ENCODE measurements at regions not wholly inside any gene's neighbourhood (a gene's known extent, or its start where the extent isn't known, plus 50 kb on each side); places are given as distances from the start of the nearest gene placed in this dataset.
A peak's percentile ranks its signal among the peaks of the same experiment; 100 is the strongest.
"Not testable (repeated sequence)": the region's sequence is repeated elsewhere in the genome, so short reads cannot be mapped to it uniquely, and the experiment has no call there.

- intact Hi-C loops (cut with DNase I); H3K36me3 ChIP-seq; H3K27me3 ChIP-seq; H3K4me3 ChIP-seq; H3K4me1 ChIP-seq; DNase-seq; H3K27ac ChIP-seq; H3K9me3 ChIP-seq; ATAC-seq: not testable (repeated sequence)
These were observed 142.6 kb downstream of the DAZ2 start for GRCh38 chrY:23361897-23362296.

- H3K4me1 ChIP-seq; H3K27me3 ChIP-seq; ATAC-seq; H3K9me3 ChIP-seq; DNase-seq; intact Hi-C loops (cut with DNase I); H3K4me3 ChIP-seq; H3K27ac ChIP-seq; H3K36me3 ChIP-seq: not testable (repeated sequence)
These were observed 144.1 kb downstream of the DAZ2 start for GRCh38 chrY:23363239-23363997.

- H3K9me3 ChIP-seq; H3K36me3 ChIP-seq; ATAC-seq; DNase-seq; intact Hi-C loops (cut with DNase I); H3K4me3 ChIP-seq; H3K27ac ChIP-seq; H3K27me3 ChIP-seq; H3K4me1 ChIP-seq: not testable (repeated sequence)
These were observed 144.8 kb downstream of the DAZ2 start for GRCh38 chrY:23364174-23364573.

GRCh38 chrY:23397132-23397531, 177.8 kb downstream of the DAZ2 start:
- H3K36me3 ChIP-seq; H3K27ac ChIP-seq; H3K9me3 ChIP-seq; intact Hi-C loops (cut with DNase I); H3K4me3 ChIP-seq; DNase-seq; ATAC-seq; H3K27me3 ChIP-seq; H3K4me1 ChIP-seq: not testable (repeated sequence)

- not testable (repeated sequence) for ATAC-seq
These were observed 181.9 kb downstream of the DAZ2 start for GRCh38 chrY:23401280-23401679.

GRCh38 chrY:23401818-23402217, 182.5 kb downstream of the DAZ2 start:
- H3K4me3 ChIP-seq; H3K36me3 ChIP-seq; H3K9me3 ChIP-seq; intact Hi-C loops (cut with DNase I); H3K27me3 ChIP-seq; DNase-seq; H3K4me1 ChIP-seq; ATAC-seq; H3K27ac ChIP-seq: not testable (repeated sequence)

More at GRCh38 chrY:23401280-23401679, 181.9 kb downstream of the DAZ2 start:
- H3K27ac ChIP-seq; H3K9me3 ChIP-seq; intact Hi-C loops (cut with DNase I); H3K27me3 ChIP-seq; H3K4me3 ChIP-seq; H3K36me3 ChIP-seq; DNase-seq; H3K4me1 ChIP-seq: not testable (repeated sequence)

GRCh38 chrY:23415955-23416354, 196.6 kb downstream of the DAZ2 start:
- DNase-seq; H3K36me3 ChIP-seq; H3K27me3 ChIP-seq; H3K27ac ChIP-seq; H3K4me1 ChIP-seq; H3K4me3 ChIP-seq; intact Hi-C loops (cut with DNase I); H3K9me3 ChIP-seq: not testable (repeated sequence)
- peak; percentile 39 for ATAC-seq

GRCh38 chrY:23429264-23429663, 209.9 kb downstream of the DAZ2 start:
- H3K4me1 ChIP-seq; H3K4me3 ChIP-seq; H3K36me3 ChIP-seq; DNase-seq; H3K27ac ChIP-seq; H3K27me3 ChIP-seq; ATAC-seq; intact Hi-C loops (cut with DNase I); H3K9me3 ChIP-seq: not testable (repeated sequence)

GRCh38 chrY:23444742-23445141, 225.4 kb downstream of the DAZ2 start:
- H3K4me3 ChIP-seq; ATAC-seq; intact Hi-C loops (cut with DNase I); H3K9me3 ChIP-seq; H3K4me1 ChIP-seq; DNase-seq; H3K27me3 ChIP-seq; H3K36me3 ChIP-seq; H3K27ac ChIP-seq: not testable (repeated sequence)

GRCh38 chrY:23445225-23445624, 225.9 kb downstream of the DAZ2 start:
- H3K9me3 ChIP-seq; intact Hi-C loops (cut with DNase I); ATAC-seq; DNase-seq; H3K4me1 ChIP-seq; H3K4me3 ChIP-seq; H3K36me3 ChIP-seq; H3K27me3 ChIP-seq; H3K27ac ChIP-seq: not testable (repeated sequence)

GRCh38 chrY:23455647-23456046, 236.3 kb downstream of the DAZ2 start:
- H3K4me1 ChIP-seq; H3K27ac ChIP-seq; DNase-seq; ATAC-seq; H3K27me3 ChIP-seq; H3K9me3 ChIP-seq; H3K36me3 ChIP-seq; intact Hi-C loops (cut with DNase I); H3K4me3 ChIP-seq: not testable (repeated sequence)

- H3K4me1 ChIP-seq; ATAC-seq; H3K27me3 ChIP-seq; H3K27ac ChIP-seq; H3K9me3 ChIP-seq; intact Hi-C loops (cut with DNase I); H3K4me3 ChIP-seq; DNase-seq; H3K36me3 ChIP-seq: not testable (repeated sequence)
These were observed 283.6 kb downstream of the DAZ2 start for GRCh38 chrY:23502883-23503282.
